IMR-90 (cell line): ENCODE measurements at regions not wholly inside any gene's neighbourhood (a gene's known extent, or its start where the extent isn't known, plus 50 kb on each side); places are given as distances from the start of the nearest gene placed in this dataset.

Experiments
- BHLHE40 ChIP-seq: fragments of 150-350 bp; IDR thresholded peaks from 2 replicates; pipeline ENCODE4 v1.6.1; 2016; ENCODE audit warnings: mild to moderate bottlenecking, low read depth, low read length
- CTCF ChIP-seq: conservative IDR thresholded peaks from 2 replicates; pipeline ENCODE4 v1.5.1; 2012; ENCODE audit warnings: mild to moderate bottlenecking, low read depth, low read length, improper control_type of control experiment
- MAFK ChIP-seq: IDR thresholded peaks from 2 replicates; pipeline ENCODE4 v1.6.1; 2012; ENCODE audit warnings: low read depth, low read length, improper control_type of control experiment
- MXI1 ChIP-seq: IDR thresholded peaks from 2 replicates; pipeline ENCODE4 v1.6.1; 2012; ENCODE audit warnings: low read depth, mild to moderate bottlenecking, low read length, moderate library complexity, borderline replicate concordance
- NFE2L2 ChIP-seq: fragments of 150-350 bp; IDR thresholded peaks from 2 replicates; pipeline ENCODE4 v1.6.1; 2016; ENCODE audit warnings: low read depth, mild to moderate bottlenecking, low read length
- POLR2A ChIP-seq: IDR thresholded peaks from 2 replicates; pipeline ENCODE4 v1.6.1; 2012; ENCODE audit warnings: mild to moderate bottlenecking, low read depth, low read length
- RAD21 ChIP-seq: IDR thresholded peaks from 2 replicates; pipeline ENCODE4 v1.6.1; 2012; ENCODE audit warnings: low read length, improper control_type of control experiment
- RCOR1 ChIP-seq: IDR thresholded peaks from 2 replicates; pipeline ENCODE4 v1.6.1; 2012; ENCODE audit warnings: mild to moderate bottlenecking, low read length, improper control_type of control experiment; ENCODE audit not compliant: insufficient replicate concordance
- RFX5 ChIP-seq: IDR thresholded peaks from 2 replicates; pipeline ENCODE4 v1.8.0; 2012; ENCODE audit warnings: low read depth, mild to moderate bottlenecking, low read length, moderate library complexity
- SMC3 ChIP-seq: fragments of 150-350 bp; IDR thresholded peaks from 2 replicates; pipeline ENCODE4 v1.6.1; 2016; ENCODE audit warnings: low read depth, mild to moderate bottlenecking, antibody characterized with exemption, low read length, moderate library complexity
- USF2 ChIP-seq: fragments of 150-350 bp; IDR thresholded peaks from 2 replicates; pipeline ENCODE4 v1.6.1; 2017; ENCODE audit warnings: mild to moderate bottlenecking, antibody characterized with exemption, low read length, low read depth

GRCh38 chr12:73112035-73112816 is 840.1 kb downstream of the TRHDE start:
- no peak for TF ChIP-seq POLR2A
- no peak for TF ChIP-seq BHLHE40
- no peak for TF ChIP-seq CTCF
- no peak for TF ChIP-seq SMC3
- no peak for TF ChIP-seq NFE2L2
- TF ChIP-seq RFX5, result no peak
- TF ChIP-seq RCOR1, result no peak
- TF ChIP-seq MXI1, result no peak
- TF ChIP-seq RAD21, result no peak
- no peak for TF ChIP-seq USF2
- no peak for TF ChIP-seq MAFK
